Stomach (tissue), 8 donors: ENCODE measurements at regions not wholly inside any gene's neighbourhood (a gene's known extent, or its start where the extent isn't known, plus 50 kb on each side); places are given as distances from the start of the nearest gene placed in this dataset.
A peak's percentile ranks its signal among the peaks of the same experiment; 100 is the strongest.
"Not testable (repeated sequence)": the region's sequence is repeated elsewhere in the genome, so short reads cannot be mapped to it uniquely, and the experiment has no call there.

Experiments used
- DNase-seq, 2 donors: peaks; one replicate each; pipeline versions ENCODE4 v3.0.0 to v3.0.0-alpha.2; 2013 to 2019
- H3K27ac ChIP-seq, 5 donors: fragments of 200-600 bp in 4 of 5; sonication (generic) in 4 of 5; one replicate each; pipeline ENCODE4 v1.5.1; 2013 to 2019; ENCODE audit warnings: mild to moderate bottlenecking in 1 of 5, moderate library complexity in 1 of 5
- H3K27me3 ChIP-seq, 3 donors: fragments of 200-600 bp; sonication (generic); one replicate each; pipeline ENCODE4 v1.5.1; 2017 to 2019; ENCODE audit warnings: mixed run types in 1 of 3
- H3K36me3 ChIP-seq, 4 donors: fragments of 200-600 bp; sonication (generic); 1 replicate in 3 of 4; 2 replicates in 1 of 4; pipeline ENCODE4 v1.5.1; 2016 to 2019
- H3K4me1 ChIP-seq, 4 donors: fragments of 200-600 bp; sonication (generic); one replicate each; pipeline ENCODE4 v1.5.1; 2016 to 2019
- H3K4me3 ChIP-seq, 4 donors: fragments of 200-600 bp; sonication (generic) in 3 of 4; one replicate each; pipeline ENCODE4 v1.5.1; 2016 to 2019; ENCODE audit warnings: mild to moderate bottlenecking in 1 of 4
- H3K9me3 ChIP-seq, 4 donors: fragments of 200-600 bp; sonication (generic); one replicate each; pipeline ENCODE4 v1.5.1; 2016 to 2019
- EP300 ChIP-seq: sonication (generic); formaldehyde crosslinking; IDR thresholded peaks from one replicate; pipeline ENCODE4 v1.6.1; 2017; ENCODE audit warnings: antibody characterized with exemption
- POLR2A ChIP-seq, 4 donors: fragments of 450-650 bp; IDR thresholded peaks; one replicate each; pipeline ENCODE4 v1.6.1; 2016; ENCODE audit warnings: antibody characterized with exemption in 4 of 4, control low read depth in 2 of 4, mild to moderate bottlenecking in 1 of 4, moderate library complexity in 1 of 4
- POLR2AphosphoS5 ChIP-seq, 3 donors: sonication (generic); formaldehyde crosslinking; IDR thresholded peaks; one replicate each; pipeline ENCODE4 v1.6.1; 2016; ENCODE audit warnings: antibody characterized with exemption in 3 of 3
- WGBS, 5 donors: extraction: QIAGEN DNeasy Blood & Tissue Kit in 3 of 5; methylation state at CpG; one replicate each; pipeline versions ENCODE4 v1.1.5 to v1.1.7; 2013 to 2018; 5-methylcytosine and 5-hydroxymethylcytosine counted together
- intact Hi-C: fragments of 100-400 bp; cut with DNase I; formaldehyde crosslinking; loops from one replicate; pipeline ENCODE4 v1.15.1; 2023; ENCODE audit warnings: low total_unique reads
- TF ChIP-seq, protein P1 (sequence below), 7 experiments: fragments of 450-650 bp in 4 of 7; fragments of 200-600 bp in 3 of 7; sonication (generic) in 3 of 7; IDR thresholded peaks; one replicate each; pipeline ENCODE4 v1.5.1; 2016 to 2019; ENCODE audit warnings: antibody characterized with exemption in 7 of 7, control low read depth in 2 of 7, mild to moderate bottlenecking in 1 of 7
- donor health status: healthy with polysubstance abuse.
- donor health status: Bipolar disorder and iron deficiency.
- donor health status: healthy.

- TF ChIP-seq EP300 (no peak), POLR2A (IDR thresholded peaks at IDR 0.05) (no peak), POLR2AphosphoS5 (IDR thresholded peaks at IDR 0.05) (no peak)
- TF ChIP-seq, protein P1, sequence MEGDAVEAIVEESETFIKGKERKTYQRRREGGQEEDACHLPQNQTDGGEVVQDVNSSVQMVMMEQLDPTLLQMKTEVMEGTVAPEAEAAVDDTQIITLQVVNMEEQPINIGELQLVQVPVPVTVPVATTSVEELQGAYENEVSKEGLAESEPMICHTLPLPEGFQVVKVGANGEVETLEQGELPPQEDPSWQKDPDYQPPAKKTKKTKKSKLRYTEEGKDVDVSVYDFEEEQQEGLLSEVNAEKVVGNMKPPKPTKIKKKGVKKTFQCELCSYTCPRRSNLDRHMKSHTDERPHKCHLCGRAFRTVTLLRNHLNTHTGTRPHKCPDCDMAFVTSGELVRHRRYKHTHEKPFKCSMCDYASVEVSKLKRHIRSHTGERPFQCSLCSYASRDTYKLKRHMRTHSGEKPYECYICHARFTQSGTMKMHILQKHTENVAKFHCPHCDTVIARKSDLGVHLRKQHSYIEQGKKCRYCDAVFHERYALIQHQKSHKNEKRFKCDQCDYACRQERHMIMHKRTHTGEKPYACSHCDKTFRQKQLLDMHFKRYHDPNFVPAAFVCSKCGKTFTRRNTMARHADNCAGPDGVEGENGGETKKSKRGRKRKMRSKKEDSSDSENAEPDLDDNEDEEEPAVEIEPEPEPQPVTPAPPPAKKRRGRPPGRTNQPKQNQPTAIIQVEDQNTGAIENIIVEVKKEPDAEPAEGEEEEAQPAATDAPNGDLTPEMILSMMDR (IDR thresholded peaks at IDR 0.05) = no peak
- Histone ChIP-seq H3K27ac (no peak overlapping the region), H3K9me3 (peaks cover 0 to 3% (median 0%) of the 10 kb centered on the region in 4 donors), H3K36me3 (no peaks in the 10 kb centered on the region), H3K4me1 (no peaks in the 10 kb centered on the region), H3K4me3 (no peak overlapping the region), H3K27me3 (no peaks in the 10 kb centered on the region)
- intact Hi-C loops = no loop called here
- peak in 1 of 2 donors; percentile 3 for DNase-seq
- WGBS, 5 donors = 29 to 63% (median 50%) methylated on average over 1 of the region's 1 CpG
Observed at GRCh38 chr5:100709771-100710170, 174.6 kb downstream of the FAM174A start.

- intact Hi-C loops, DNase-seq, H3K27ac ChIP-seq, H3K36me3 ChIP-seq, H3K4me1 ChIP-seq, H3K27me3 ChIP-seq, H3K9me3 ChIP-seq, H3K4me3 ChIP-seq: not testable (repeated sequence)
- 60 to 76% (median 65%) methylated on average over 2 of the region's 2 CpGs for WGBS, 5 donors
Observed at GRCh38 chr5:100714780-100715179, 179.6 kb downstream of the FAM174A start.

GRCh38 chr5:100722657-100723056 lies 180.4 kb downstream of the ST8SIA4 start:
- intact Hi-C loops = no loop called here
- Histone ChIP-seq H3K4me1 (no peaks in the 10 kb centered on the region), H3K9me3 (no peaks in the 10 kb centered on the region), H3K27ac (no peak overlapping the region), H3K36me3 (no peaks in the 10 kb centered on the region), H3K27me3 (no peaks in the 10 kb centered on the region), H3K4me3 (no peak overlapping the region)
- TF ChIP-seq POLR2A (IDR thresholded peaks at IDR 0.05) = no peak
- TF ChIP-seq EP300 = no peak
- TF ChIP-seq POLR2AphosphoS5 (IDR thresholded peaks at IDR 0.05) = no peak
- TF ChIP-seq, protein P1 (IDR thresholded peaks at IDR 0.05) = no peak
- no peak for DNase-seq

- H3K4me1 ChIP-seq = no peaks in the 10 kb centered on the region
- H3K4me3 ChIP-seq = no peak overlapping the region
- TF ChIP-seq EP300 (no peak), POLR2A (IDR thresholded peaks at IDR 0.05) (no peak), POLR2AphosphoS5 (IDR thresholded peaks at IDR 0.05) (no peak)
- TF ChIP-seq, protein P1 (IDR thresholded peaks at IDR 0.05) = no peak
- H3K27ac ChIP-seq = no peak overlapping the region
- H3K27me3 ChIP-seq = no peaks in the 10 kb centered on the region
- DNase-seq = no peak
- H3K9me3 ChIP-seq = no peaks in the 10 kb centered on the region
- H3K36me3 ChIP-seq = no peaks in the 10 kb centered on the region
- intact Hi-C loops = no loop called here
Observed at GRCh38 chr5:100723229-100723628, 179.9 kb downstream of the ST8SIA4 start.

DNA sequence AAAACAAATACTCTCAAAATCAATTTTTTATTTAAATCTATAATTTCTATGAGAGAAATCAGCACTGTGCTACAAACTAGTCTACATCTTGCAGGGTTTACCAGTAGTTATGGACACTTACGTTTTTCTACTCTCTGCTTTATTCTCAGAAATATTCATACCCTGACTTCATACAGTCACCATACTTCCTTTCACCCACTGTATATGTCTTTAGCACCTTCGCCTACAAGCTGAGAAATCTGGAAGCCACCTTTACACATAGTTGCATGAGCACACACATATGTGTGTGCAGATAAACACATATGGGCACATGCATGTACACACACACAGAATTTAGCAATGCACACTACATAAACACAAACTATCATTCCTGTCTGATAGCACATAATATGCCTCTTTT lies 177.0 kb downstream of the ST8SIA4 start:
- no peaks in the 10 kb centered on the region for H3K4me1 ChIP-seq
- no peaks in the 10 kb centered on the region for H3K27me3 ChIP-seq
- WGBS, 5 donors = 70 to 90% (median 73%) methylated on average over 2 of the region's 2 CpGs
- no peaks in the 10 kb centered on the region for H3K9me3 ChIP-seq
- H3K27ac ChIP-seq = no peak overlapping the region
- H3K4me3 ChIP-seq = no peak overlapping the region
- intact Hi-C loops = no loop called here
- no peaks in the 10 kb centered on the region for H3K36me3 ChIP-seq
- TF ChIP-seq, protein P1 (IDR thresholded peaks at IDR 0.05) = no peak
- TF ChIP-seq POLR2AphosphoS5 (IDR thresholded peaks at IDR 0.05) (no peak), EP300 (no peak), POLR2A (IDR thresholded peaks at IDR 0.05) (no peak)
- DNase-seq = no peak
